Mesenchymal stem cell (in vitro differentiated cells and primary cell): ENCODE measurements at regions not wholly inside any gene's neighbourhood (a gene's known extent, or its start where the extent isn't known, plus 50 kb on each side); places are given as distances from the start of the nearest gene placed in this dataset.

ENCODE experiments used
- DNase-seq: peaks from one replicate; pipeline ENCODE4 v3.0.0-alpha.2; 2013
- H2AFZ ChIP-seq: one replicate; pipeline ENCODE4 v1.6.1; 2013; ENCODE audit warnings: low read depth, mild to moderate bottlenecking, control low read depth, inconsistent platforms, low read length, moderate library complexity
- H2AK5ac ChIP-seq: 2 replicates; pipeline ENCODE4 v1.6.1; 2013; ENCODE audit warnings: low read length, moderate library complexity, mild to moderate bottlenecking, inconsistent platforms; ENCODE audit not compliant: severe bottlenecking
- H2BK120ac ChIP-seq: one replicate; pipeline ENCODE4 v1.6.1; 2013; ENCODE audit warnings: low read depth, mild to moderate bottlenecking, inconsistent platforms, low read length, moderate library complexity
- H2BK12ac ChIP-seq, 2 experiments: one replicate each; pipeline ENCODE4 v1.6.1; 2013; ENCODE audit warnings: inconsistent platforms in 2 of 2, low read length in 2 of 2, mild to moderate bottlenecking in 2 of 2, moderate library complexity in 2 of 2, control low read depth in 1 of 2
- H2BK15ac ChIP-seq: one replicate; pipeline ENCODE4 v1.6.1; 2013; ENCODE audit warnings: mild to moderate bottlenecking, low read depth, inconsistent platforms; ENCODE audit not compliant: poor library complexity, severe bottlenecking
- H2BK5ac ChIP-seq: 2 replicates; pipeline ENCODE4 v1.6.1; 2013; ENCODE audit warnings: low read depth, mild to moderate bottlenecking, low read length, control low read depth, inconsistent platforms; ENCODE audit not compliant: poor library complexity, severe bottlenecking
- H3K14ac ChIP-seq, 2 experiments: one replicate each; pipeline ENCODE4 v1.6.1; 2013; ENCODE audit warnings: inconsistent platforms in 2 of 2, low read length in 2 of 2, control low read depth in 1 of 2, mild to moderate bottlenecking in 1 of 2, moderate library complexity in 1 of 2
- H3K18ac ChIP-seq, 2 experiments: one replicate each; pipeline ENCODE4 v1.6.1; 2013; ENCODE audit warnings: inconsistent platforms in 2 of 2, low read length in 2 of 2, control low read depth in 1 of 2, low read depth in 1 of 2, mild to moderate bottlenecking in 1 of 2
- H3K23ac ChIP-seq, 2 experiments: one replicate each; pipeline ENCODE4 v1.6.1; 2013; ENCODE audit warnings: inconsistent platforms in 2 of 2, low read length in 2 of 2, mild to moderate bottlenecking in 2 of 2, moderate library complexity in 2 of 2, control low read depth in 1 of 2
- H3K27ac ChIP-seq: 2 replicates; pipeline ENCODE4 v1.5.1; 2013; ENCODE audit warnings: mild to moderate bottlenecking, moderate library complexity, low read length, control low read depth, inconsistent platforms; ENCODE audit not compliant: poor library complexity, severe bottlenecking
- H3K27me3 ChIP-seq, 2 experiments: 2 replicates each; pipeline versions ENCODE4 v1.6.1 to v1.7.0; 2013; ENCODE audit warnings: low read length in 2 of 2, mild to moderate bottlenecking in 2 of 2, moderate library complexity in 2 of 2, control low read depth in 1 of 2, inconsistent platforms in 1 of 2; ENCODE audit not compliant: control insufficient read depth in 1 of 2, insufficient read depth in 1 of 2
- H3K36me3 ChIP-seq, 2 experiments: 2 replicates each; pipeline versions ENCODE4 v1.6.1 to v1.7.0; 2013; ENCODE audit warnings: low read length in 2 of 2, control low read depth in 1 of 2, inconsistent platforms in 1 of 2, low read depth in 1 of 2, mild to moderate bottlenecking in 1 of 2; ENCODE audit not compliant: insufficient read depth in 2 of 2, control insufficient read depth in 1 of 2
- H3K4ac ChIP-seq, 2 experiments: one replicate each; pipeline ENCODE4 v1.6.1; 2013; ENCODE audit warnings: inconsistent platforms in 2 of 2, low read length in 2 of 2, mild to moderate bottlenecking in 2 of 2, moderate library complexity in 2 of 2, control low read depth in 1 of 2, low read depth in 1 of 2
- H3K4me1 ChIP-seq: 2 replicates; pipeline ENCODE4 v1.6.1; 2013; ENCODE audit warnings: low read depth, low read length, control low read depth; ENCODE audit not compliant: control insufficient read depth, insufficient read depth
- H3K4me2 ChIP-seq: 2 replicates; pipeline ENCODE4 v1.6.1; 2013; ENCODE audit warnings: low read length, mild to moderate bottlenecking, inconsistent platforms; ENCODE audit not compliant: poor library complexity, severe bottlenecking
- H3K4me3 ChIP-seq, 2 experiments: 2 replicates each; pipeline versions ENCODE4 v1.5.1 to v1.7.0; 2013; ENCODE audit warnings: low read length in 2 of 2, mild to moderate bottlenecking in 2 of 2, control low read depth in 1 of 2, low read depth in 1 of 2; ENCODE audit not compliant: insufficient read depth in 1 of 2
- H3K79me1 ChIP-seq: replicated peaks from 2 replicates; pipeline ENCODE4 v1.6.1; 2013; ENCODE audit warnings: mild to moderate bottlenecking, control low read depth, low read length, inconsistent platforms; ENCODE audit not compliant: poor library complexity, severe bottlenecking
- H3K9ac ChIP-seq: 2 replicates; pipeline ENCODE4 v1.7.0; 2013; ENCODE audit warnings: mild to moderate bottlenecking, low read length, moderate library complexity
- H3K9me3 ChIP-seq: 2 replicates; pipeline ENCODE4 v1.7.0; 2013; ENCODE audit warnings: mild to moderate bottlenecking, low read length; ENCODE audit not compliant: control insufficient read depth
- H4K8ac ChIP-seq: one replicate; pipeline ENCODE4 v1.6.1; 2013; ENCODE audit warnings: inconsistent platforms, mild to moderate bottlenecking, low read length, moderate library complexity
- H4K91ac ChIP-seq: one replicate; pipeline ENCODE4 v1.6.1; 2013; ENCODE audit warnings: mild to moderate bottlenecking, low read length, inconsistent platforms
- WGBS: methylation state at CpG from one replicate; pipeline ENCODE4 v1.1.7; 2013; ENCODE audit warnings: mixed read lengths; 5-methylcytosine and 5-hydroxymethylcytosine counted together

- Histone ChIP-seq H3K9ac (no peak overlapping the region), H2BK15ac (no peak overlapping the region), H2BK120ac (no peak overlapping the region), H3K4ac (no peak overlapping the region), H2AK5ac (no peak overlapping the region), H2BK12ac (no peak overlapping the region), H3K9me3 (no peaks in the 10 kb centered on the region), H3K27me3 (no peaks in the 10 kb centered on the region), H3K14ac (no peak overlapping the region), H4K8ac (no peak overlapping the region), H3K27ac (no peak overlapping the region), H3K18ac (no peak overlapping the region), H3K4me2 (no peak overlapping the region), H3K36me3 (no peaks in the 10 kb centered on the region), H4K91ac (no peak overlapping the region), H2AFZ (no peak overlapping the region), H2BK5ac (no peak overlapping the region), H3K79me1 (no peaks in the 10 kb centered on the region), H3K4me1 (no peaks in the 10 kb centered on the region), H3K4me3 (no peak overlapping the region), H3K23ac (no peak overlapping the region)
- WGBS = 81% methylated on average over 4 of the region's 4 CpGs
- no peak for DNase-seq
Measured at GRCh38 chr10:8463853-8464252, 409.4 kb downstream of the GATA3 start.

DNA sequence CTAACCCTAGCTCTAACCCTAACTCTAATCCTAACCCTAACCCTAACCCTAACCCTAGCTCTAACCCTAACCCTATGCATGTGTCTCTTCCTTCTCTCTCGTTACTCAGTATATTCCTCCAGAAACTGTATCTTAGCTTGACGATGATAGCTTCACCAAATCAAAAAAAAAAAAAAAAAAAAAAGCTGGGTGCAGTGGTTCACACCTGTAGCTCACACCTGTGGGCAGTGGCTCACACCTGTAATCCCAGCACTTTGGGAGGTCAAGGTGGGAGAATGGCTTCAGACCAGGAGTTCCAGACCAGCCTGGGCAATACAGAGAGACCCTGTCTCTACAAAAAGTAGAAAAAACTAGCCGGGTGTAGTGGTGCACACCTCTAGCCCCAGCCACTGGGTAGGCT, 414.0 kb downstream of the GATA3 start:
- Histone ChIP-seq H2BK15ac (no peak overlapping the region), H3K4me1 (no peaks in the 10 kb centered on the region), H3K4me2 (no peak overlapping the region), H2BK120ac (no peak overlapping the region), H3K36me3 (no peaks in the 10 kb centered on the region), H3K18ac (no peak overlapping the region), H3K9ac (no peak overlapping the region), H2AFZ (no peak overlapping the region), H4K91ac (no peak overlapping the region), H3K27me3 (no peaks in the 10 kb centered on the region), H3K79me1 (no peaks in the 10 kb centered on the region), H3K14ac (no peak overlapping the region), H3K4ac (no peak overlapping the region), H3K9me3 (no peaks in the 10 kb centered on the region), H2BK12ac (no peak overlapping the region), H2BK5ac (no peak overlapping the region), H3K4me3 (no peak overlapping the region), H2AK5ac (no peak overlapping the region), H3K23ac (no peak overlapping the region), H4K8ac (no peak overlapping the region), H3K27ac (no peak overlapping the region)
- WGBS = 90% methylated on average over 3 of the region's 3 CpGs
- DNase-seq = no peak

GRCh38 chr10:8473205-8473604, 418.7 kb downstream of the GATA3 start:
- no peak overlapping the region for H2BK5ac ChIP-seq
- H3K4me2 ChIP-seq = no peak overlapping the region
- no peak overlapping the region for H2BK12ac ChIP-seq
- H3K4me1 ChIP-seq = no peaks in the 10 kb centered on the region
- H3K27me3 ChIP-seq = no peaks in the 10 kb centered on the region
- no peak overlapping the region for H3K23ac ChIP-seq
- H3K27ac ChIP-seq = no peak overlapping the region
- H2AK5ac ChIP-seq = no peak overlapping the region
- no peak overlapping the region for H3K4me3 ChIP-seq
- H3K14ac ChIP-seq = no peak overlapping the region
- peaks cover 8% of the 10 kb centered on the region for H3K9me3 ChIP-seq
- H3K9ac ChIP-seq = no peak overlapping the region
- H3K4ac ChIP-seq = no peak overlapping the region
- no peak overlapping the region for H2BK15ac ChIP-seq
- no peak overlapping the region for H4K8ac ChIP-seq
- no peak for DNase-seq
- H3K79me1 ChIP-seq = no peaks in the 10 kb centered on the region
- no CpG with 5 or more reads among the region's 2 CpGs for WGBS
- H2BK120ac ChIP-seq = no peak overlapping the region
- H4K91ac ChIP-seq = no peak overlapping the region
- H3K18ac ChIP-seq = no peak overlapping the region
- H3K36me3 ChIP-seq = no peaks in the 10 kb centered on the region
- H2AFZ ChIP-seq = no peak overlapping the region

DNA sequence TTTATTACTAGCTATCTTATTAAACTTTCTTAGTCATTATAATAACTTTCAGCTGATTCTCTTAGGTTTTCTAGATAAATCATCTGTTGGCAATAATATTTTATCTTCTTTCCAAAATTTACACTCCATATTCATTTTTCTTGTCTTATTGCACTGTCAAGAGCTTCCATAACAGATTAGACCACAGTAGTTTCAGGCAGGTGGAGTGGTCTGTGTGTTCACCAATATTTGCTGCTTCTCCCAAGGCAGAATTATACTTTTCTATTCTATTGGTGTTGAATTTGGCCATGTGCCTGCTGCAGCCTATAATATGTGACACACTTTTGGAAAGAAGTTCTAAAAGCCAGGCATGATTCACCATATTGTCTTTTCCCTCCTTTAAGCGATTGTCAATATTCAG, 422.8 kb downstream of the GATA3 start:
- no peak overlapping the region for H4K8ac ChIP-seq
- no peak overlapping the region for H3K27ac ChIP-seq
- peaks cover 8% of the 10 kb centered on the region for H3K9me3 ChIP-seq
- no peak for DNase-seq
- H3K23ac ChIP-seq = no peak overlapping the region
- H3K4me2 ChIP-seq = no peak overlapping the region
- H3K14ac ChIP-seq = no peak overlapping the region
- no peak overlapping the region for H2BK12ac ChIP-seq
- no peak overlapping the region for H2BK15ac ChIP-seq
- H3K4me3 ChIP-seq = no peak overlapping the region
- no peaks in the 10 kb centered on the region for H3K4me1 ChIP-seq
- no peak overlapping the region for H2AFZ ChIP-seq
- H3K79me1 ChIP-seq = no peaks in the 10 kb centered on the region
- H4K91ac ChIP-seq = no peak overlapping the region
- no peak overlapping the region for H3K9ac ChIP-seq
- H2AK5ac ChIP-seq = no peak overlapping the region
- no peak overlapping the region for H3K4ac ChIP-seq
- no peak overlapping the region for H3K18ac ChIP-seq
- H2BK120ac ChIP-seq = no peak overlapping the region
- no peaks in the 10 kb centered on the region for H3K36me3 ChIP-seq
- 89% methylated on average over 1 of the region's 1 CpG for WGBS
- H2BK5ac ChIP-seq = no peak overlapping the region
- no peaks in the 10 kb centered on the region for H3K27me3 ChIP-seq
